Nephron progenitor cell (in vitro differentiated cells): ENCODE measurements at regions not wholly inside any gene's neighbourhood (a gene's known extent, or its start where the extent isn't known, plus 50 kb on each side); places are given as distances from the start of the nearest gene placed in this dataset.

Experiments
- DNase-seq: peaks from one replicate; pipeline ENCODE4 v3.0.0; 2021
- H3K27ac Mint-ChIP-seq: 2 replicates; pipeline ENCODE4 v1.8.0; 2021; ENCODE audit warnings: mild to moderate bottlenecking, moderate library complexity, mixed read lengths
- H3K27me3 Mint-ChIP-seq: 2 replicates; pipeline ENCODE4 v1.8.0; 2021; ENCODE audit warnings: mild to moderate bottlenecking, low read depth, mixed read lengths; ENCODE audit not compliant: poor library complexity
- H3K36me3 Mint-ChIP-seq: 2 replicates; pipeline ENCODE4 v1.8.0; 2021; ENCODE audit warnings: low read depth, mixed read lengths
- H3K4me1 Mint-ChIP-seq: 2 replicates; pipeline ENCODE4 v1.8.0; 2021; ENCODE audit warnings: mixed read lengths
- H3K4me3 Mint-ChIP-seq: 2 replicates; pipeline ENCODE4 v1.8.0; 2021; ENCODE audit warnings: mild to moderate bottlenecking, moderate library complexity, mixed read lengths
- H3K9me3 Mint-ChIP-seq: 2 replicates; pipeline ENCODE4 v1.8.0; 2021; ENCODE audit warnings: mild to moderate bottlenecking, moderate library complexity, mixed read lengths
- TF ChIP-seq, protein P1 (sequence below): fragments of 200-600 bp; sonication (generic); IDR thresholded peaks from 2 replicates; pipeline ENCODE4 v1.5.0; 2021; ENCODE audit warnings: antibody characterized with exemption

DNA sequence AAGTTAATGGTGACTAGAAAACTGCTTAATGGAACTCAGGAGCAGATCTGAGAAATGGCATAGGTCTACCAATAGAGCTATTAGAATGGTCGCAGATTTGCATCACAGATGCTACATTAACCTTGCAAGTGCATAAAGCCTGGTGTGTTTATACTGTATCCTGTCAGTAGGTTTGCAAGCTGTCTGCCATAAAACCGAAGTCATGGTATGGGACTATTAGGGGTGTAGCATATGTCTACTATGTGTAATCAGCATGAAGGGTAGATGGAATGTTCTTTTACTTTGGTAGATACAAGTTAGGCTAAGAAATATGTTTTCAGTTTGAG lies 574.2 kb upstream of the ADGRL2 start:
- Mint-ChIP-seq H3K27me3 (no peaks in the 10 kb centered on the region), H3K9me3 (no peaks in the 10 kb centered on the region), H3K4me1 (no peaks in the 10 kb centered on the region), H3K27ac (no peak overlapping the region), H3K36me3 (no peaks in the 10 kb centered on the region), H3K4me3 (no peak overlapping the region)
- TF ChIP-seq, protein P1, sequence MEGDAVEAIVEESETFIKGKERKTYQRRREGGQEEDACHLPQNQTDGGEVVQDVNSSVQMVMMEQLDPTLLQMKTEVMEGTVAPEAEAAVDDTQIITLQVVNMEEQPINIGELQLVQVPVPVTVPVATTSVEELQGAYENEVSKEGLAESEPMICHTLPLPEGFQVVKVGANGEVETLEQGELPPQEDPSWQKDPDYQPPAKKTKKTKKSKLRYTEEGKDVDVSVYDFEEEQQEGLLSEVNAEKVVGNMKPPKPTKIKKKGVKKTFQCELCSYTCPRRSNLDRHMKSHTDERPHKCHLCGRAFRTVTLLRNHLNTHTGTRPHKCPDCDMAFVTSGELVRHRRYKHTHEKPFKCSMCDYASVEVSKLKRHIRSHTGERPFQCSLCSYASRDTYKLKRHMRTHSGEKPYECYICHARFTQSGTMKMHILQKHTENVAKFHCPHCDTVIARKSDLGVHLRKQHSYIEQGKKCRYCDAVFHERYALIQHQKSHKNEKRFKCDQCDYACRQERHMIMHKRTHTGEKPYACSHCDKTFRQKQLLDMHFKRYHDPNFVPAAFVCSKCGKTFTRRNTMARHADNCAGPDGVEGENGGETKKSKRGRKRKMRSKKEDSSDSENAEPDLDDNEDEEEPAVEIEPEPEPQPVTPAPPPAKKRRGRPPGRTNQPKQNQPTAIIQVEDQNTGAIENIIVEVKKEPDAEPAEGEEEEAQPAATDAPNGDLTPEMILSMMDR: no peak
- DNase-seq: no peak

DNA sequence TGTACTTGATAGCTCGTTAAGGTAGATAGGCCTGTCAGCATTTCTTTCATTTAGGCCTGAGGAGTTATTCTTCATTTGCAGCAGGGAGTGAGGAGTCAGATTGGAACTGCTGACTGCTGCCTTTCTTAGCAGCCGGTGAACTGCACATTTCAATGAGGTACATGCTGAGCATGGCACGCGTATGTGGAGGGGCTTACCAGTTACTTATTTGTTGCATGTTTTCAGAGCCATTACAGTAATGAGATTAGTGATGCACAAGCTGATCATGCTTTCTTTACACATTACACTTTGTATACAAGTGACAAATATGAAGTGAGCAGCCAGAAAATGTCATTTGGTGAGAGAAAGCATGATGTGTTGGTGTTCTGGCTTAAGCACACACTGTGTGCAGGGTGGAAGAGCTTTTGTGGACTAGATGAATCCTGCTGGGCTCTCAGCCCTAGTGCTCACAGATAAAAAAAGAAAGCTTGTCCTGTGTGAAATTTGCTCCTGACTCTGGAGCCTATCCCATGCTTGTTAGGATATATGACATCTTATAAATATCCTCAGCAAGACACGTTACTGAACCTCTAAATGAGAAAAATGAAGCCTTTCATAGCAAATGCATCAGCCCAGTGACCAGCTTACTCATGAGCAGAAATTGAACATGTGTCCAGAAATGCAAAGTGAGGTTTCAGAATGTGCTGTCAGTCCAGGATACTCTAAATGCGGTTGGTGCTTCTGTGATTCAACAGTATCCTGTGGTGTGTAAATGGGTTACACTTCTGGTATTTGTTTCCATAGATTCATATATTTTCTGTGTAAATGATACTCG lies 574.7 kb upstream of the ADGRL2 start:
- Mint-ChIP-seq H3K36me3 (no peaks in the 10 kb centered on the region), H3K4me1 (no peaks in the 10 kb centered on the region), H3K27me3 (no peaks in the 10 kb centered on the region), H3K4me3 (no peak overlapping the region), H3K9me3 (no peaks in the 10 kb centered on the region), H3K27ac (no peak overlapping the region)
- no peak for DNase-seq
- TF ChIP-seq, protein P1: no peak

DNA sequence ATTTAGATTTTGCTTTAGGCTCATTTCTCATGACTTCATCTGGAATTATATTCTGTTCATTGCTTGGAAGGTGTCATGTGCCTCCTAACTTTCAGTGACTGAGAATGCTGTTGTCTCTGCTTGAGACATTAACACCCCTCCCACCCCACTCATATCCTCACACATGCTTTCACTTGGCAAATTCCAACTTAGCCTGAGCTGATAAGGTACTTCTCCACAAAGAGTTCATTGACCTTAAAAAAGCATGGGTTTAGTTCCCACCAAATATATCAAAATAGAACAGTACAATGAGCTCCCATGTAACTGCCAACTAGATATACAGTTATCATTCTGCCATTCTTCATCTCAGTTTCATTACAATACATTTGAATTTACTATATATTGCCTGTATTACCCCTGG lies 576.5 kb upstream of the ADGRL2 start:
- DNase-seq: no peak
- Mint-ChIP-seq H3K4me1 (no peaks in the 10 kb centered on the region), H3K4me3 (no peak overlapping the region), H3K36me3 (no peaks in the 10 kb centered on the region), H3K27me3 (no peaks in the 10 kb centered on the region), H3K27ac (no peak overlapping the region), H3K9me3 (no peaks in the 10 kb centered on the region)
- TF ChIP-seq, protein P1: no peak

DNA sequence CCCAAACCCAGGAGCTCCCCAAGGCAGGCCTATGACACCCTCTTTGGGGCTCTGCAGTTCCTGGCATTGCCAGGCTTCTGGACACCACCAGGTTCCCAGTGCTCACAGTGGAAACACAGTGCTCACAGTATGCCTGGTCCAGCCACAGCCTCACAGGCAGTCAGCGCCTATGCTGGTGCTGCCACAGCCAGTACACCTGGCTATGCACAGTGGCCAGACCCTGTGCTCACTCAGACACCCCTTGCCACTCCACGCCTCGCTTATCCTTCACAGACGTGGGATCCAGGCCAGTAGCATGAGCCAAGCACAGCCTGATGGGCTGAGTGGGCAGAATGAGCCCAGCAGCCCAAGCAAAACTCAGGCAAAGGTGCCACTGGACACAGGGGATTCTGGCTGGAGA lies 579.2 kb upstream of the ADGRL2 start:
- Mint-ChIP-seq H3K4me1 (no peaks in the 10 kb centered on the region), H3K36me3 (no peaks in the 10 kb centered on the region), H3K27ac (no peak overlapping the region), H3K4me3 (no peak overlapping the region), H3K27me3 (no peaks in the 10 kb centered on the region), H3K9me3 (no peaks in the 10 kb centered on the region)
- no peak for DNase-seq
- TF ChIP-seq, protein P1: no peak

DNA sequence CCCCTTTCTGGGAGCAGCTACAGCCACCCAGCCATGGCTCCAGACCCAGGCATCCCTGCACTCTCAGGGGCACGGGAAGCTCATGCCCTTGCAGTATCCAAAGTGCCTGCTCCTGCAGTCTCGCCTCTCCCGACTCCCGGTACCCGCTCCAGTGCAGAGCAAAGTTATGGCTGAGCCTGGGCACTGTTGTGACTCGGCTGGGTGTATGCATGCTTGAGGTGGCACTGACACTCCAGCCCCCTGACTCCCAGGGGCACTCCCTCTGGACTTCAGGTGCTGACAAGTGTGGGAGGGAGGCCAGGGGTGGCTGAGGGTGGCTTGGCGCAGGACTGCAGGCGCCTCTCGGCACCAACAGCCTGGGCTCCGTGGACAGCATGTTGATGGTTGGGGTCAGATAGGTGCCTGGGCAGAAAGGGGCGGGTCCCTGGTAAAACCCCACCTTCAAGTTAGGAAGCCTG lies 580.1 kb upstream of the ADGRL2 start:
- H3K27me3 Mint-ChIP-seq: no peaks in the 10 kb centered on the region
- TF ChIP-seq, protein P1: no peak

DNA sequence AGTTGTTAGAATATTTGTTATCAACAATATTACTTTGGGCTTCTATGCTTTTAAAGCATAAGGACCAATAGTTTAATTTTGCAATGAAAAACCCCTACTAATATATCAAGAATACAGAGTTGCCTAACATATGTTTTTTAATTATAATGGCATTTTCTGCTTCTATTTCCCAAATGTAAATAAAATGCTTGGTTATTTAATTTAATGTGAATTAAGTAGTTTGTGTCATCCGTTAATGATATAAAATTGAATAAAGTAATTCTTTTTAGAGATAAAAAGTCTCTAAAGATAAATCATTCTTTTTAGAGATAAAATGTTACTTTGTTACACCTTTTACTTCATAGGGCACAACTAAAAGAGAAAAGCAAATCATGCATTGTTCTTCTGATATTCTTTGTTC lies 583.7 kb upstream of the ADGRL2 start:
- DNase-seq: no peak
- TF ChIP-seq, protein P1: no peak
- Mint-ChIP-seq H3K27me3 (no peaks in the 10 kb centered on the region), H3K27ac (no peak overlapping the region), H3K36me3 (no peaks in the 10 kb centered on the region), H3K4me1 (no peaks in the 10 kb centered on the region), H3K4me3 (no peak overlapping the region), H3K9me3 (no peaks in the 10 kb centered on the region)

More for the DNA sequence above, 580.1 kb upstream of the ADGRL2 start:
- H3K27ac Mint-ChIP-seq: no peak overlapping the region
- no peak overlapping the region for H3K4me3 Mint-ChIP-seq
- DNase-seq: no peak
- no peaks in the 10 kb centered on the region for H3K9me3 Mint-ChIP-seq
- H3K4me1 Mint-ChIP-seq: no peaks in the 10 kb centered on the region
- H3K36me3 Mint-ChIP-seq: no peaks in the 10 kb centered on the region
